SH-SY5Y (cell line): ENCODE measurements at regions not wholly inside any gene's neighbourhood (a gene's known extent, or its start where the extent isn't known, plus 50 kb on each side); places are given as distances from the start of the nearest gene placed in this dataset.

Experiments
- GATA2 ChIP-seq: IDR thresholded peaks from 2 replicates; pipeline ENCODE4 v1.6.1; 2011; ENCODE audit warnings: mild to moderate bottlenecking, low read depth, low read length
- GATA3 ChIP-seq: IDR thresholded peaks from 2 replicates; pipeline ENCODE4 v1.6.1; 2011; ENCODE audit warnings: low read depth, mild to moderate bottlenecking, low read length, moderate library complexity

- no peak for TF ChIP-seq GATA2
- no peak for TF ChIP-seq GATA3
Observed at GRCh38 chr12:29929295-29929694, 145.6 kb upstream of the TMTC1 start.
